DOHH2 (cell line): ENCODE measurements at regions not wholly inside any gene's neighbourhood (a gene's known extent, or its start where the extent isn't known, plus 50 kb on each side); places are given as distances from the start of the nearest gene placed in this dataset.

Experiments
- CTCF ChIP-seq: fragments of 200-600 bp; sonication (generic); IDR thresholded peaks from one replicate; pipeline ENCODE4 v1.5.1; 2014; ENCODE audit warnings: antibody characterized with exemption, mild to moderate bottlenecking, low read depth, low read length; ENCODE audit not compliant: poor library complexity, severe bottlenecking
- EZH2phosphoT487 ChIP-seq: fragments of 200-600 bp; sonication (generic); IDR thresholded peaks from 2 replicates; pipeline ENCODE4 v1.6.1; 2017; ENCODE audit warnings: borderline replicate concordance, mild to moderate bottlenecking, antibody characterized with exemption, low read length, moderate library complexity, mixed read lengths

DNA sequence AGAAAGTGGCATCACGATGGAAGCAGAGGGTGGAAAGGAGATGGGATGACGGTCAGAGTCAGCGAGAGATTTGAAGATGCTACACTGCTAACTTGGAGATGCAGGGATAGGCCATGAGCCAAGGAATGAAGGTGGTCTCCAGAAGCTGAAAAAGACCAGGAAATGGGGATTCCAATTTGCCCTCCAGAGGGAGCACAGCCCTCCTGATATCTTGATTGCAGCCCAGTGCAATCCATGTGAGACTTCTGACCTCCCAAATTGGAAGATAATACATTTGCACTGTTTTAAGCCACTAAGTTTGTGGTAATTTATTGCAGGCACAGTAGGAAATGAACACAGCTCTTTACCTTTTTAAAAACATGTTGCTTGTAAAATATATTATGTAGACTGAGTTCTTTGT is 549.5 kb downstream of the VRK1 start:
- TF ChIP-seq CTCF (no peak), EZH2phosphoT487 (no peak)
